Heart left ventricle (tissue), 16 donors: ENCODE measurements at regions not wholly inside any gene's neighbourhood (a gene's known extent, or its start where the extent isn't known, plus 50 kb on each side); places are given as distances from the start of the nearest gene placed in this dataset.

Experiments used
- ATAC-seq, 4 donors: fragments of 200-7000 bp; cut with Tn5 transposase; one replicate each; pipeline ENCODE4 v1.9.1; 2020 to 2022; ENCODE audit warnings: moderate library complexity in 4 of 4, mild to moderate bottlenecking in 3 of 4, moderate number of reproducible peaks in 1 of 4
- DNase-seq, 5 donors: peaks; one replicate each; pipeline ENCODE4 v3.0.0-alpha.2; 2020
- H3K27ac ChIP-seq, 12 donors: fragments of 200-600 bp; sonication (generic) in 4 of 12; one replicate each; pipeline versions ENCODE4 v1.5.0 to v1.8.0; 2016 to 2022; ENCODE audit warnings: mild to moderate bottlenecking in 2 of 12
- H3K27me3 ChIP-seq, 9 donors: fragments of 200-600 bp; sonication (generic) in 2 of 9; one replicate each; pipeline versions ENCODE4 v1.5.1 to v1.8.0; 2016 to 2022; ENCODE audit warnings: mild to moderate bottlenecking in 3 of 9
- H3K36me3 ChIP-seq, 9 donors: fragments of 200-600 bp; sonication (generic) in 2 of 9; one replicate each; pipeline versions ENCODE4 v1.5.0 to v1.8.0; 2018 to 2022; ENCODE audit warnings: mild to moderate bottlenecking in 2 of 9
- H3K4me1 ChIP-seq, 12 donors: fragments of 200-600 bp; sonication (generic) in 4 of 12; one replicate each; pipeline versions ENCODE4 v1.5.0 to v1.8.0; 2016 to 2022; ENCODE audit warnings: mild to moderate bottlenecking in 3 of 12
- H3K4me3 ChIP-seq, 12 donors: fragments of 200-600 bp; sonication (generic) in 4 of 12; one replicate each; pipeline versions ENCODE4 v1.5.0 to v1.8.0; 2017 to 2022; ENCODE audit warnings: mild to moderate bottlenecking in 9 of 12, moderate library complexity in 4 of 12
- H3K9me3 ChIP-seq, 12 donors: fragments of 200-600 bp; sonication (generic) in 4 of 12; one replicate each; pipeline versions ENCODE4 v1.5.0 to v1.8.0; 2016 to 2022; ENCODE audit warnings: mild to moderate bottlenecking in 1 of 12
- CTCF ChIP-seq, 12 donors: fragments of 200-600 bp; sonication (generic) in 4 of 12; IDR thresholded peaks; one replicate each; pipeline versions ENCODE4 v1.5.0 to v1.8.0; 2018 to 2022; ENCODE audit warnings: antibody characterized with exemption in 12 of 12, mild to moderate bottlenecking in 5 of 12
- POLR2A ChIP-seq, 2 donors: fragments of 450-650 bp; IDR thresholded peaks; one replicate each; pipeline ENCODE4 v1.6.1; 2017; ENCODE audit warnings: antibody characterized with exemption in 2 of 2, mild to moderate bottlenecking in 2 of 2, moderate library complexity in 2 of 2
- WGBS, 4 donors: extraction: QIAGEN DNeasy Blood & Tissue Kit in 2 of 4; methylation state at CpG; one replicate each; pipeline versions ENCODE4 v1.1.5 to v1.1.7; 2013 to 2018; 5-methylcytosine and 5-hydroxymethylcytosine counted together
- intact Hi-C, 10 donors: fragments of 100-400 bp; cut with DNase I; formaldehyde crosslinking; loops; one replicate each; pipeline versions ENCODE4 v1.11.1 to v1.14.2; 2022
- donor health status: ischemic (EF 13 %, LVEDD 7.1; RV severe dilation, severe dysfunction).
- donor health status: healthy with polysubstance abuse.
- donor health status: DM: no; HTN: yes; CAD: no.
- donor health status: DM: no; HTN: no; CAD: no.
- donor health status: ischemic (EF 25% LVEDD 6.9; RV normal size, moderate dysfunction).
- donor health status: ischemic (EF 25% LVEDD 5.7; RV mildly dilated, moderate dysfunction).
- donor health status: healthy.
- donor health status: DM: yes; HTN: yes; CAD: no.
- donor health status: ischemic (EF 35%, LVEDD 5.7; RV mildly dilated, moderate dysfunction).
- donor health status: nonischemic (EF 11% LVEDD 7.7; RV severe dilation, severe dysfunction).
- donor health status: DM: yes; HTN: yes; CAD: no.
- donor health status: PGD.
- donor health status: ischemic (EF 29% LVEDD 5.4; RV normal size, mild dysfunction).
- donor health status: nonischemic (EF 23%, LVEDD 6.1; RV moderate dilation, normal function).

GRCh38 chr14:65206448-65207096 lies 104.3 kb upstream of the MAX start:
- WGBS, 4 donors: 86 to 91% (median 89%) methylated on average over 3 of the region's 3 CpGs
- DNase-seq (no peak), ATAC-seq (no peak)
- H3K27me3 ChIP-seq: no peaks in the 10 kb centered on the region
- H3K4me1 ChIP-seq: peaks cover 0 to 57% (median 0%) of the 10 kb centered on the region in 12 donors
- TF ChIP-seq POLR2A (IDR thresholded peaks at IDR 0.05): no peak
- TF ChIP-seq CTCF (IDR thresholded peaks at IDR 0.05): no peak
- no peaks in the 10 kb centered on the region for H3K9me3 ChIP-seq
- peak overlapping the region in 1 of 12 donors; percentile 61 for H3K27ac ChIP-seq
- intact Hi-C loops: no loop called here
- no peak overlapping the region for H3K4me3 ChIP-seq
- no peaks in the 10 kb centered on the region for H3K36me3 ChIP-seq

GRCh38 chr14:65208548-65208947 lies 106.2 kb upstream of the MAX start:
- no peaks in the 10 kb centered on the region for H3K9me3 ChIP-seq
- no peak for DNase-seq
- intact Hi-C loops: no loop called here
- H3K4me3 ChIP-seq: no peak overlapping the region
- WGBS, 4 donors: 91 to 92% (median 91%) methylated on average over 10 of the region's 10 CpGs
- no peak for ATAC-seq
- H3K36me3 ChIP-seq: no peaks in the 10 kb centered on the region
- H3K27ac ChIP-seq: peak overlapping the region in 1 of 12 donors; percentile 27
- H3K27me3 ChIP-seq: no peaks in the 10 kb centered on the region
- TF ChIP-seq CTCF (IDR thresholded peaks at IDR 0.05) (no peak), POLR2A (IDR thresholded peaks at IDR 0.05) (no peak)
- H3K4me1 ChIP-seq: peaks cover 0 to 59% (median 0%) of the 10 kb centered on the region in 12 donors

- H3K4me3 ChIP-seq: no peak overlapping the region
- TF ChIP-seq CTCF (IDR thresholded peaks at IDR 0.05) (no peak), POLR2A (IDR thresholded peaks at IDR 0.05) (no peak)
- H3K9me3 ChIP-seq: no peaks in the 10 kb centered on the region
- H3K36me3 ChIP-seq: no peaks in the 10 kb centered on the region
- no peak for ATAC-seq
- peaks cover 0 to 59% (median 0%) of the 10 kb centered on the region in 12 donors for H3K4me1 ChIP-seq
- no peaks in the 10 kb centered on the region for H3K27me3 ChIP-seq
- WGBS, 4 donors: 60 to 86% (median 78%) methylated on average over 4 of the region's 4 CpGs
- peak overlapping the region in 1 of 12 donors; percentile 69 for H3K27ac ChIP-seq
- DNase-seq: no peak
- intact Hi-C loops: no loop called here
These were observed 108.0 kb upstream of the MAX start for GRCh38 chr14:65210118-65210821.

- H3K4me1 ChIP-seq: peaks cover 0 to 56% (median 0%) of the 10 kb centered on the region in 12 donors
- intact Hi-C loops: no loop called here
- H3K4me3 ChIP-seq: no peak overlapping the region
- TF ChIP-seq POLR2A (IDR thresholded peaks at IDR 0.05) (no peak), CTCF (IDR thresholded peaks at IDR 0.05) (no peak)
- H3K27ac ChIP-seq: peak overlapping the region in 1 of 12 donors; percentile 69
- ATAC-seq: no peak
- DNase-seq: no peak
- H3K27me3 ChIP-seq: no peaks in the 10 kb centered on the region
- no peaks in the 10 kb centered on the region for H3K36me3 ChIP-seq
- no peaks in the 10 kb centered on the region for H3K9me3 ChIP-seq
These were observed 108.5 kb upstream of the MAX start for GRCh38 chr14:65210822-65211182.
